HepG2 (cell line): ENCODE measurements at regions not wholly inside any gene's neighbourhood (a gene's known extent, or its start where the extent isn't known, plus 50 kb on each side); places are given as distances from the start of the nearest gene placed in this dataset.

ENCODE experiments used
- ATAC-seq: fragments of 200-7000 bp; cut with Tn5 transposase; 3 replicates; pipeline ENCODE4 v1.9.1; 2020; ENCODE audit warnings: mild to moderate bottlenecking, moderate library complexity
- BruUV-seq: library from RNA; stranded (reverse); fragments of 400-500 nt; replicated peaks from 2 replicates; lab custom pipeline; 2021; lab: Mats Ljungman, UMichigan
- CTCF ChIA-PET: fragments of 300-600 bp; formaldehyde crosslinking; extraction: SDS; loops from one replicate; lab custom pipeline; 2021; ENCODE audit warnings: low total read pairs, inconsistent platforms, low intra/inter-chr PET ratio; lab: Yijun Ruan, JAX
- POLR2A ChIA-PET: fragments of 350-600 bp; sonication (Branson Sonifier 250); formaldehyde crosslinking; loops from one replicate; lab custom pipeline; 2020; ENCODE audit warnings: antibody characterized with exemption, inconsistent platforms; lab: Yijun Ruan, JAX
- DNase-seq: peaks from one replicate; pipeline ENCODE4 v3.0.0-alpha.2; 2015; ENCODE audit warnings: low spot score
- FAIRE-seq: peaks from 3 replicates; lab custom pipeline; 2011; peaks lifted over from hg19 to GRCh38; lab: Jason Lieb, UNC
- H2AFZ ChIP-seq: one replicate; pipeline ENCODE4 v1.6.1; 2011; ENCODE audit warnings: low read length, inconsistent platforms
- H3K27ac ChIP-seq: fragments of 300-600 bp; 3 replicates; pipeline ENCODE4 v1.8.0; 2011; ENCODE audit warnings: mixed run types, mild to moderate bottlenecking, mixed read lengths, low read length, inconsistent platforms; ENCODE audit not compliant: insufficient read depth; ENCODE audit errors: extremely low read length
- H3K27me3 ChIP-seq, 2 experiments: fragments of 200-600 bp in 1 of 2; 2 replicates in 1 of 2; 3 replicates in 1 of 2; pipeline versions ENCODE4 v1.6.0 to v1.8.0; 2011; ENCODE audit warnings: low read length in 2 of 2, mild to moderate bottlenecking in 2 of 2, moderate library complexity in 2 of 2, inconsistent platforms in 1 of 2; ENCODE audit not compliant: insufficient read depth in 2 of 2, control insufficient read depth in 1 of 2
- H3K36me3 ChIP-seq, 2 experiments: fragments of 200-600 bp in 1 of 2; replicated peaks in 1 of 2; 2 replicates in 1 of 2; 3 replicates in 1 of 2; pipeline versions ENCODE4 v1.5.1 to v1.8.0; 2011; ENCODE audit warnings: low read length in 2 of 2, inconsistent platforms in 1 of 2; ENCODE audit not compliant: insufficient read depth in 2 of 2, control insufficient read depth in 1 of 2
- H3K4me1 ChIP-seq: 2 replicates; pipeline ENCODE4 v1.5.1; 2012; ENCODE audit warnings: low read length, inconsistent platforms; ENCODE audit not compliant: insufficient read depth
- H3K4me2 ChIP-seq: 2 replicates; pipeline ENCODE4 v1.6.0; 2011; ENCODE audit warnings: low read depth, low read length, inconsistent platforms
- H3K4me3 ChIP-seq, 3 experiments: fragments of 200-600 bp in 1 of 3; sonication (generic), shearing (Covaris generic) in 1 of 3; replicated peaks in 1 of 3; 2 replicates each; pipeline ENCODE4 v1.5.1; 2011 to 2016; ENCODE audit warnings: low read length in 3 of 3, inconsistent platforms in 2 of 3, low read depth in 2 of 3, mild to moderate bottlenecking in 2 of 3, control low read depth in 1 of 3, mixed read lengths in 1 of 3; ENCODE audit not compliant: insufficient read depth in 1 of 3
- H3K79me2 ChIP-seq: one replicate; pipeline ENCODE4 v1.6.1; 2011; ENCODE audit warnings: low read length, inconsistent platforms; ENCODE audit not compliant: insufficient read depth
- H3K9ac ChIP-seq: 2 replicates; pipeline ENCODE4 v1.6.0; 2011; ENCODE audit warnings: mild to moderate bottlenecking, low read depth, low read length, inconsistent platforms; ENCODE audit not compliant: insufficient read depth
- H3K9me3 ChIP-seq: 2 replicates; pipeline ENCODE4 v1.5.1; 2012; ENCODE audit warnings: mild to moderate bottlenecking, low read length
- H4K20me1 ChIP-seq: 2 replicates; pipeline ENCODE4 v1.6.0; 2011; ENCODE audit warnings: inconsistent platforms, mild to moderate bottlenecking, low read length, moderate library complexity; ENCODE audit not compliant: insufficient read depth
- ATF1 ChIP-seq: IDR thresholded peaks from 2 replicates; pipeline ENCODE4 v1.6.1; 2016; ENCODE audit warnings: mild to moderate bottlenecking, control low read depth
- CCDC6 ChIP-seq: sonication (generic); formaldehyde crosslinking; IDR thresholded peaks from 2 replicates; pipeline ENCODE4 v1.8.1; 2022; ENCODE audit warnings: mild to moderate bottlenecking, missing genetic modification reagents, moderate library complexity
- EP300 ChIP-seq, 3 experiments: sonication (generic) in 1 of 3; formaldehyde crosslinking in 1 of 3; IDR thresholded peaks; 2 replicates each; pipeline versions ENCODE4 v1.5.1 to v1.6.1; 2011 to 2020; ENCODE audit warnings: low read depth in 2 of 3, low read length in 2 of 3, borderline replicate concordance in 1 of 3, improper control_type of control experiment in 1 of 3, mild to moderate bottlenecking in 1 of 3, missing genetic modification reagents in 1 of 3, moderate library complexity in 1 of 3
- FOSL1 ChIP-seq: sonication (generic); formaldehyde crosslinking; IDR thresholded peaks from 2 replicates; pipeline ENCODE4 v1.9.0; 2021; ENCODE audit warnings: missing genetic modification reagents, borderline replicate concordance
- NFIB ChIP-seq: sonication (generic); formaldehyde crosslinking; IDR thresholded peaks from 2 replicates; pipeline ENCODE4 v1.9.0; 2021; ENCODE audit warnings: missing genetic modification reagents, mild to moderate bottlenecking, borderline replicate concordance
- SMC3 ChIP-seq: IDR thresholded peaks from 2 replicates; pipeline ENCODE4 v1.6.1; 2011; ENCODE audit warnings: low read length, improper control_type of control experiment
- ZBTB46 ChIP-seq: sonication (generic); formaldehyde crosslinking; IDR thresholded peaks from 2 replicates; pipeline ENCODE4 v1.4.0; 2020; ENCODE audit warnings: mild to moderate bottlenecking, missing genetic modification reagents, borderline replicate concordance
- ZFP90 ChIP-seq: sonication (generic); formaldehyde crosslinking; IDR thresholded peaks from 2 replicates; pipeline ENCODE4 v1.8.0; 2022; ENCODE audit warnings: missing genetic modification reagents, mild to moderate bottlenecking, inconsistent platforms, borderline replicate concordance
- ZNF274 ChIP-seq: sonication (generic); formaldehyde crosslinking; IDR thresholded peaks from 2 replicates; pipeline ENCODE4 v1.5.1; 2020; ENCODE audit warnings: mild to moderate bottlenecking, missing genetic modification reagents
- ZNF292 ChIP-seq: sonication (generic); formaldehyde crosslinking; IDR thresholded peaks from 2 replicates; pipeline ENCODE4 v1.8.1; 2022; ENCODE audit warnings: mild to moderate bottlenecking, low read depth, missing genetic modification reagents, borderline replicate concordance
- ZNF672 ChIP-seq: sonication (generic); formaldehyde crosslinking; IDR thresholded peaks from 2 replicates; pipeline ENCODE4 v1.8.1; 2022; ENCODE audit warnings: missing genetic modification reagents
- ZNF776 ChIP-seq: sonication (generic); formaldehyde crosslinking; IDR thresholded peaks from 2 replicates; pipeline ENCODE4 v1.4.0; 2020; ENCODE audit warnings: mild to moderate bottlenecking, missing genetic modification reagents
- ZSCAN20 ChIP-seq: sonication (generic); formaldehyde crosslinking; IDR thresholded peaks from 2 replicates; pipeline ENCODE4 v1.4.0; 2020; ENCODE audit warnings: missing genetic modification reagents, mild to moderate bottlenecking, borderline replicate concordance
- WGBS: methylation state at CpG from one replicate; pipeline ENCODE4 v1.1.6; 2017; ENCODE audit warnings: low lambda C conversion rate; 5-methylcytosine and 5-hydroxymethylcytosine counted together
- in situ Hi-C: cut with HindIII; loops from 2 replicates; pipeline ENCODE4 v1.10.0; 2017; ENCODE audit warnings: low pct_unique_long_range_greater_than_20kb; ENCODE audit not compliant: extremely low pct_ligation_motif_present
- intact Hi-C: fragments of 100-400 bp; cut with micrococcal nuclease; formaldehyde crosslinking; loops from one replicate; pipeline ENCODE4 v1.10.0; 2022; ENCODE audit not compliant: unreplicated experiment

- 74% methylated on average over 8 of the region's 11 CpGs for WGBS
- TF ChIP-seq ATF1 (CRISPR knock-in tag) (no peak), ZNF274 (CRISPR knock-in tag) (no peak), ZNF292 (no peak), ZSCAN20 (CRISPR knock-in tag) (no peak), SMC3 (no peak), CCDC6 (CRISPR knock-in tag) (no peak), EP300 (IDR thresholded peaks at IDR 0.05; ENCODE audit: low read depth in 2 of 2, low read length in 2 of 2) (no peak), EP300 (CRISPR knock-in tag; IDR thresholded peaks at IDR 0.05; ENCODE audit: borderline replicate concordance) (no peak), NFIB (no peak), ZNF776 (no peak), ZBTB46 (CRISPR knock-in tag) (no peak), ZNF672 (CRISPR knock-in tag) (no peak), FOSL1 (no peak), ZFP90 (CRISPR knock-in tag) (no peak)
- DNase-seq: no peak
- no peak for ATAC-seq
- Histone ChIP-seq H3K79me2 (no peaks in the 10 kb centered on the region), H3K9me3 (no peaks in the 10 kb centered on the region), H3K4me1 (no peaks in the 10 kb centered on the region), H3K36me3 (no peaks in the 10 kb centered on the region), H4K20me1 (no peaks in the 10 kb centered on the region), H3K27ac (no peak overlapping the region), H3K4me2 (no peak overlapping the region), H3K27me3 (no peaks in the 10 kb centered on the region; a peak in 1 of 5 replicates), H3K9ac (no peak overlapping the region), H2AFZ (no peak overlapping the region), H3K4me3 (no peak overlapping the region)
- no peak for FAIRE-seq
- in situ Hi-C loops: no loop called here
- CTCF ChIA-PET: no interaction called here
- POLR2A ChIA-PET: no interaction called here
- intact Hi-C loops: no loop called here
- BruUV-seq: no TSS peak
Observed at GRCh38 chr12:31796270-31796951, 67.6 kb upstream of the AMN1 start.
